B cell (primary cell): ENCODE measurements at regions not wholly inside any gene's neighbourhood (a gene's known extent, or its start where the extent isn't known, plus 50 kb on each side); places are given as distances from the start of the nearest gene placed in this dataset.

Experiments
- ATAC-seq: fragments of 200-7000 bp; cut with Tn5 transposase; one replicate; pipeline ENCODE4 v1.10.0; 2021; ENCODE audit warnings: low read depth, mild to moderate bottlenecking, moderate number of reproducible peaks, moderate library complexity
- CTCF ChIA-PET: fragments of 350-600 bp; sonication (Branson Sonifier 250); formaldehyde crosslinking; loops from one replicate; lab custom pipeline; 2021; ENCODE audit warnings: antibody characterized with exemption, inconsistent platforms; lab: Charles Lee
- POLR2A ChIA-PET: fragments of 350-600 bp; sonication (Branson Sonifier 250); formaldehyde crosslinking; loops from one replicate; lab custom pipeline; 2021; ENCODE audit warnings: antibody characterized with exemption; lab: Charles Lee
- DNase-seq: peaks from one replicate; pipeline ENCODE4 v3.0.0; 2013
- H2AFZ ChIP-seq: 2 replicates; pipeline ENCODE4 v1.6.1; 2012; ENCODE audit warnings: mild to moderate bottlenecking, low read depth, low read length; ENCODE audit not compliant: insufficient read depth, poor library complexity, severe bottlenecking
- H3K27ac ChIP-seq, 2 donors: 1 replicate in 1 of 2; 2 replicates in 1 of 2; pipeline ENCODE4 v1.5.1; 2012 to 2013; ENCODE audit warnings: low read length in 2 of 2, mild to moderate bottlenecking in 2 of 2, moderate library complexity in 1 of 2
- H3K27me3 ChIP-seq, 4 experiments: fragments of 200-600 bp in 1 of 4; sonication (generic) in 1 of 4; replicated peaks in 1 of 4; 1 replicate in 2 of 4; 2 replicates in 2 of 4; pipeline versions ENCODE4 v1.6.1 to v1.7.0; 2013 to 2016; ENCODE audit warnings: low read length in 3 of 4, mild to moderate bottlenecking in 2 of 4, mixed read lengths in 1 of 4, moderate library complexity in 1 of 4; ENCODE audit not compliant: insufficient read depth in 4 of 4, control insufficient read depth in 3 of 4; ENCODE audit errors: control extremely low read depth in 1 of 4
- H3K36me3 ChIP-seq, 2 experiments: replicated peaks in 1 of 2; 1 replicate in 1 of 2; 2 replicates in 1 of 2; pipeline versions ENCODE4 v1.6.1 to v1.7.1; 2013; ENCODE audit warnings: low read length in 1 of 2; ENCODE audit not compliant: insufficient read depth in 2 of 2, control insufficient read depth in 1 of 2; ENCODE audit errors: control extremely low read depth in 1 of 2, extremely low read depth in 1 of 2
- H3K4me1 ChIP-seq, 2 donors: fragments of 200-600 bp in 1 of 2; sonication (generic) in 1 of 2; 1 replicate in 1 of 2; 2 replicates in 1 of 2; pipeline versions ENCODE4 v1.5.1 to v1.6.1; 2013 to 2017; ENCODE audit warnings: low read length in 2 of 2; ENCODE audit not compliant: control insufficient read depth in 2 of 2, insufficient read depth in 2 of 2
- H3K4me2 ChIP-seq: replicated peaks from 2 replicates; pipeline ENCODE3; 2012; ENCODE audit warnings: mild to moderate bottlenecking, low read depth, low read length; ENCODE audit not compliant: poor library complexity, severe bottlenecking
- H3K4me3 ChIP-seq, 5 experiments: fragments of 200-600 bp in 1 of 5; sonication (generic) in 1 of 5; 1 replicate in 3 of 5; 2 replicates in 2 of 5; pipeline versions ENCODE4 v1.5.1 to v1.7.0; 2011 to 2016; ENCODE audit warnings: low read length in 4 of 5, mild to moderate bottlenecking in 4 of 5, low read depth in 2 of 5, control low read depth in 1 of 5, moderate library complexity in 1 of 5; ENCODE audit not compliant: insufficient read depth in 1 of 5; ENCODE audit errors: control extremely low read depth in 1 of 5, extremely low read depth in 1 of 5
- H3K79me2 ChIP-seq: fragments of 200-600 bp; sonication (generic); one replicate; pipeline ENCODE4 v1.6.0; 2016; ENCODE audit warnings: low read length; ENCODE audit not compliant: control insufficient read depth, insufficient read depth
- H3K9ac ChIP-seq: fragments of 200-600 bp; sonication (generic); 2 replicates; pipeline ENCODE4 v1.6.1; 2017; ENCODE audit warnings: mild to moderate bottlenecking, low read length, moderate library complexity
- H3K9me3 ChIP-seq, 3 donors: one replicate each; pipeline versions ENCODE4 v1.6.1 to v1.7.1; 2013; ENCODE audit warnings: low read length in 2 of 3; ENCODE audit not compliant: control insufficient read depth in 2 of 3, insufficient read depth in 1 of 3; ENCODE audit errors: control extremely low read depth in 1 of 3
- H4K20me1 ChIP-seq: 2 replicates; pipeline ENCODE4 v1.6.0; 2012; ENCODE audit warnings: mild to moderate bottlenecking, low read length; ENCODE audit not compliant: insufficient read depth, control insufficient read depth, poor library complexity, severe bottlenecking
- H3K27ac Mint-ChIP-seq: one replicate; pipeline ENCODE4 v1.8.0; 2021; ENCODE audit warnings: mixed read lengths
- H3K27me3 Mint-ChIP-seq: one replicate; pipeline ENCODE4 v1.8.0; 2021; ENCODE audit warnings: mixed read lengths
- H3K4me1 Mint-ChIP-seq: one replicate; pipeline ENCODE4 v1.8.0; 2021; ENCODE audit warnings: mixed read lengths
- H3K4me3 Mint-ChIP-seq: one replicate; pipeline ENCODE4 v1.8.0; 2021; ENCODE audit warnings: mixed read lengths
- H3K9me3 Mint-ChIP-seq: one replicate; pipeline ENCODE4 v1.8.0; 2022; ENCODE audit warnings: mixed read lengths; ENCODE audit not compliant: insufficient read depth
- CTCF ChIP-seq: fragments of 200-600 bp; IDR thresholded peaks from one replicate; pipeline ENCODE4 v1.8.0; 2022; ENCODE audit warnings: antibody characterized with exemption, mild to moderate bottlenecking
- EZH2 ChIP-seq: IDR thresholded peaks from 2 replicates; pipeline ENCODE4 v1.6.1; 2012; ENCODE audit warnings: borderline replicate concordance, low read depth, mild to moderate bottlenecking, moderate library complexity, low read length; ENCODE audit not compliant: insufficient read depth, poor library complexity, severe bottlenecking
- WGBS: methylation state at CpG from one replicate; pipeline ENCODE4 v1.1.5; 2013; ENCODE audit warnings: missing lambda C conversion rate; ENCODE audit not compliant: insufficient coverage; 5-methylcytosine and 5-hydroxymethylcytosine counted together
- intact Hi-C: fragments of 100-400 bp; cut with micrococcal nuclease; formaldehyde crosslinking; loops from one replicate; pipeline ENCODE4 v1.10.0; 2022

- WGBS = 100% methylated on average over 1 of the region's 3 CpGs
- CTCF ChIA-PET = no interaction called here
- Mint-ChIP-seq H3K9me3 (no peaks in the 10 kb centered on the region), H3K4me1 (no peaks in the 10 kb centered on the region), H3K4me3 (no peak overlapping the region), H3K27ac (no peak overlapping the region), H3K27me3 (peaks cover 11% of the 10 kb centered on the region)
- Histone ChIP-seq H3K27ac (no peak overlapping the region), H3K4me3 (no peak overlapping the region), H3K9ac (no peak overlapping the region), H3K4me1 (no peaks in the 10 kb centered on the region), H3K9me3 (no peaks in the 10 kb centered on the region), H3K36me3 (no peaks in the 10 kb centered on the region), H3K27me3 (no peaks in the 10 kb centered on the region), H2AFZ (no peak overlapping the region), H3K79me2 (no peaks in the 10 kb centered on the region), H3K4me2 (no peak overlapping the region), H4K20me1 (no peaks in the 10 kb centered on the region)
- TF ChIP-seq CTCF = no peak
- TF ChIP-seq EZH2 = no peak
- intact Hi-C loops = no loop called here
- ATAC-seq (no peak), DNase-seq (no peak)
- POLR2A ChIA-PET = no interaction called here
Measured at GRCh38 chr6:40780637-40781036, 193.5 kb upstream of the LRFN2 start.

GRCh38 chr6:40779409-40779808 lies 192.2 kb upstream of the LRFN2 start:
- no peaks in the 10 kb centered on the region for H3K9me3 Mint-ChIP-seq
- Histone ChIP-seq H3K9me3 (no peaks in the 10 kb centered on the region), H3K79me2 (no peaks in the 10 kb centered on the region), H3K4me3 (no peak overlapping the region), H2AFZ (no peak overlapping the region), H3K9ac (no peak overlapping the region), H3K27ac (no peak overlapping the region), H4K20me1 (no peaks in the 10 kb centered on the region), H3K36me3 (no peaks in the 10 kb centered on the region), H3K4me1 (no peaks in the 10 kb centered on the region), H3K27me3 (no peaks in the 10 kb centered on the region), H3K4me2 (no peak overlapping the region)
- intact Hi-C loops = no loop called here
- CTCF ChIA-PET = no interaction called here
- H3K27me3 Mint-ChIP-seq = peaks cover 16% of the 10 kb centered on the region
- H3K4me1 Mint-ChIP-seq = no peaks in the 10 kb centered on the region
- no peak for DNase-seq
- no peak for ATAC-seq
- POLR2A ChIA-PET = no interaction called here
- H3K27ac Mint-ChIP-seq = no peak overlapping the region
- H3K4me3 Mint-ChIP-seq = no peak overlapping the region
- 90% methylated on average over 1 of the region's 3 CpGs for WGBS
- TF ChIP-seq EZH2 (no peak), CTCF (no peak)
